ENCODE measurements at regions not wholly inside any gene's neighbourhood (a gene's known extent, or its start where the extent isn't known, plus 50 kb on each side); places are given as distances from the start of the nearest gene placed in this dataset.

DNA sequence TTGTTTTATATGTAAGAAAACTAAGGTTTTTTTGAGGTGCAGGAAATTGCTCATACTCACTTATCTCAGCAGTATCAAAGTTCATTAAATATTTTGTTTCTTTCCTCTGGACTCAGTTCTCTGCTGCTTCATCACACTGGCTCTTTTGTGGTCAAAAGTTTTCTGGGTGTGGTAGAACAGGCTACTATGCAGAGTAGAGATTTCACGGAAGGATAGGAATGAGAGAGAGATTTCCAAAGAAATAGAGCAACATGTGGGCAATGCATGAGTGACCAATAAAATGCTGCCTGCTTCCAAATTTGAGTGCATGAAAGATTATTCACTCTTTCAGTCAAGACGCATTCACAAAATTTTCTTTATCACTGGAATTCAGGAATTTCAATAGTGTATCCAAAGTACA lies 577.3 kb upstream of the SEMA6D start (continued):
- TF ChIP-seq, protein P1, sequence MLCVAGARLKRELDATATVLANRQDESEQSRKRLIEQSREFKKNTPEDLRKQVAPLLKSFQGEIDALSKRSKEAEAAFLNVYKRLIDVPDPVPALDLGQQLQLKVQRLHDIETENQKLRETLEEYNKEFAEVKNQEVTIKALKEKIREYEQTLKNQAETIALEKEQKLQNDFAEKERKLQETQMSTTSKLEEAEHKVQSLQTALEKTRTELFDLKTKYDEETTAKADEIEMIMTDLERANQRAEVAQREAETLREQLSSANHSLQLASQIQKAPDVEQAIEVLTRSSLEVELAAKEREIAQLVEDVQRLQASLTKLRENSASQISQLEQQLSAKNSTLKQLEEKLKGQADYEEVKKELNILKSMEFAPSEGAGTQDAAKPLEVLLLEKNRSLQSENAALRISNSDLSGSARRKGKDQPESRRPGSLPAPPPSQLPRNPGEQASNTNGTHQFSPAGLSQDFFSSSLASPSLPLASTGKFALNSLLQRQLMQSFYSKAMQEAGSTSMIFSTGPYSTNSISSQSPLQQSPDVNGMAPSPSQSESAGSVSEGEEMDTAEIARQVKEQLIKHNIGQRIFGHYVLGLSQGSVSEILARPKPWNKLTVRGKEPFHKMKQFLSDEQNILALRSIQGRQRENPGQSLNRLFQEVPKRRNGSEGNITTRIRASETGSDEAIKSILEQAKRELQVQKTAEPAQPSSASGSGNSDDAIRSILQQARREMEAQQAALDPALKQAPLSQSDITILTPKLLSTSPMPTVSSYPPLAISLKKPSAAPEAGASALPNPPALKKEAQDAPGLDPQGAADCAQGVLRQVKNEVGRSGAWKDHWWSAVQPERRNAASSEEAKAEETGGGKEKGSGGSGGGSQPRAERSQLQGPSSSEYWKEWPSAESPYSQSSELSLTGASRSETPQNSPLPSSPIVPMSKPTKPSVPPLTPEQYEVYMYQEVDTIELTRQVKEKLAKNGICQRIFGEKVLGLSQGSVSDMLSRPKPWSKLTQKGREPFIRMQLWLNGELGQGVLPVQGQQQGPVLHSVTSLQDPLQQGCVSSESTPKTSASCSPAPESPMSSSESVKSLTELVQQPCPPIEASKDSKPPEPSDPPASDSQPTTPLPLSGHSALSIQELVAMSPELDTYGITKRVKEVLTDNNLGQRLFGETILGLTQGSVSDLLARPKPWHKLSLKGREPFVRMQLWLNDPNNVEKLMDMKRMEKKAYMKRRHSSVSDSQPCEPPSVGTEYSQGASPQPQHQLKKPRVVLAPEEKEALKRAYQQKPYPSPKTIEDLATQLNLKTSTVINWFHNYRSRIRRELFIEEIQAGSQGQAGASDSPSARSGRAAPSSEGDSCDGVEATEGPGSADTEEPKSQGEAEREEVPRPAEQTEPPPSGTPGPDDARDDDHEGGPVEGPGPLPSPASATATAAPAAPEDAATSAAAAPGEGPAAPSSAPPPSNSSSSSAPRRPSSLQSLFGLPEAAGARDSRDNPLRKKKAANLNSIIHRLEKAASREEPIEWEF (IDR thresholded peaks at IDR 0.05; ENCODE audit: insufficient replicate concordance, low read depth, low read length): no peak
- TF ChIP-seq POLR2AphosphoS5 (IDR thresholded peaks at IDR 0.05; ENCODE audit: low read length) (no peak), MTA3 (IDR thresholded peaks at IDR 0.05; ENCODE audit: borderline replicate concordance, low read length) (no peak)

DNA sequence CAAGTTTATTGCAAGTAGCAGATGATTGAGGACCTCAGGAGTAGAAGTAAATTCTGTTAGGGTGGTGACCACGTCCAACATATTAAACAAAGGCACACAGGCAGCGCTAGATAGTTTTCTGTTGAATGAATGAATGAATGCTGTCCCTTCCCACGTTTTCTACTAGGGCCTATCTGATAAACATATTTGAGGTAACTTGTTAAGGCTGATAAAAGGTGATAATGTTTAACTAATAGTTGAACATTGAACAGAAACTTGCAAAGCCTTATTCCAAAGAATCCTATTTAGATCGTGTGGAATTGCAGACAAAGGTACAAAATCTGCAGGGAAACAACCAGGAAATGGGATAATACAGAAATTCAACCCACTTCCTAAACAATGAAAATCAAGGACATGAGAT lies 559.5 kb upstream of the SEMA6D start:
- no peaks in the 10 kb centered on the region for H3K9me3 ChIP-seq (replicated peaks; ENCODE audit: control insufficient read depth, insufficient read depth, low read length)
- H3K4me2 ChIP-seq (ENCODE audit: control insufficient read depth, insufficient read depth): no peak overlapping the region
- H4K20me1 ChIP-seq (ENCODE audit: control insufficient read depth, insufficient read depth): no peaks in the 10 kb centered on the region
- intact Hi-C loops (cut with micrococcal nuclease; ENCODE audit: unreplicated experiment) (no loop called here), in situ Hi-C loops (cut with MboI) (no loop called here)
- ChIA-PET CTCF (no interaction called here), RAD21 (ENCODE audit: unreplicated experiment) (no interaction called here), POLR2A (no interaction called here), SMC1A (ENCODE audit: uncharacterized antibody, unreplicated experiment) (no interaction called here)
- H3K27me3 ChIP-seq (replicated peaks in 1 of 2; ENCODE audit: control insufficient read depth in 2 of 2, insufficient read depth in 2 of 2, low read length in 1 of 2): no peaks in the 10 kb centered on the region
- TF ChIP-seq PAX8 (IDR thresholded peaks at IDR 0.05) (no peak), FOXK2 (IDR thresholded peaks at IDR 0.05) (no peak), ZBTB33 (IDR thresholded peaks at IDR 0.05) (no peak), NR2C2 (IDR thresholded peaks at IDR 0.05; ENCODE audit: borderline replicate concordance, control insufficient read depth, insufficient read length, low read depth) (no peak), RUNX3 (IDR thresholded peaks at IDR 0.05; ENCODE audit: low read length) (no peak), SMARCA5 (IDR thresholded peaks at IDR 0.05) (no peak), SKIL (IDR thresholded peaks at IDR 0.05; ENCODE audit: low read depth, poor library complexity, severe bottlenecking) (no peak), ZSCAN29 (IDR thresholded peaks at IDR 0.05) (no peak), CBFB (IDR thresholded peaks at IDR 0.05; ENCODE audit: low read depth) (no peak), SRF (IDR thresholded peaks at IDR 0.05; ENCODE audit: low read depth in 2 of 2, low read length in 2 of 2) (no peak), ATF7 (IDR thresholded peaks at IDR 0.05; ENCODE audit: low read depth) (no peak)
- FAIRE-seq (no peak), DNase-seq (ENCODE audit: low read depth, low spot score) (no peak), ATAC-seq (no peak)
- H3K27ac ChIP-seq (ENCODE audit: control insufficient read depth, insufficient read depth): no peak overlapping the region
- H3K79me2 ChIP-seq (ENCODE audit: control insufficient read depth, insufficient read depth, low read length): no peaks in the 10 kb centered on the region
- no peak overlapping the region for H2AFZ ChIP-seq (ENCODE audit: control insufficient read depth, low read depth, low read length)
- BruUV-seq (replicated peaks): no TSS peak
- H3K36me3 ChIP-seq (ENCODE audit: control insufficient read depth in 2 of 2, insufficient read depth in 2 of 2, low read length in 1 of 2): no peaks in the 10 kb centered on the region
- WGBS (ENCODE audit: insufficient coverage, insufficient replicate concordance, low lambda C conversion rate, missing lambda C conversion rate): 15% methylated on average over 4 of the region's 4 CpGs
- no peaks in the 10 kb centered on the region for H3K4me1 ChIP-seq (ENCODE audit: control insufficient read depth, insufficient read depth, low read length)
- H3K4me3 ChIP-seq: no peak overlapping the region
- H3K9ac ChIP-seq (ENCODE audit: control insufficient read depth, insufficient read depth, low read length): no peak overlapping the region

Data from GM12878 (cell line).